Gastroesophageal sphincter (tissue), 4 donors: ENCODE measurements at regions not wholly inside any gene's neighbourhood (a gene's known extent, or its start where the extent isn't known, plus 50 kb on each side); places are given as distances from the start of the nearest gene placed in this dataset.

ENCODE experiments used
- ATAC-seq: fragments of 150-250 bp; one replicate; pipeline ENCODE4 v1.9.1; 2016; ENCODE audit warnings: mild to moderate bottlenecking, moderate library complexity
- H3K27ac ChIP-seq, 4 donors: fragments of 200-600 bp; sonication (generic) in 3 of 4; 1 replicate in 3 of 4; 2 replicates in 1 of 4; pipeline ENCODE4 v1.5.1; 2016 to 2019
- H3K27me3 ChIP-seq: fragments of 200-600 bp; sonication (generic); one replicate; pipeline ENCODE4 v1.5.1; 2019
- H3K36me3 ChIP-seq, 2 donors: fragments of 200-600 bp; sonication (generic); one replicate each; pipeline ENCODE4 v1.5.1; 2019; ENCODE audit warnings: control low read depth in 1 of 2
- H3K4me1 ChIP-seq, 3 donors: fragments of 200-600 bp; sonication (generic); 1 replicate in 2 of 3; 2 replicates in 1 of 3; pipeline ENCODE4 v1.5.1; 2016 to 2019; ENCODE audit warnings: control low read depth in 2 of 3
- H3K4me3 ChIP-seq, 2 donors: fragments of 200-600 bp; sonication (generic); one replicate each; pipeline ENCODE4 v1.5.1; 2019; ENCODE audit warnings: mild to moderate bottlenecking in 1 of 2, moderate library complexity in 1 of 2
- H3K9me3 ChIP-seq, 3 donors: fragments of 200-600 bp; sonication (generic); one replicate each; pipeline ENCODE4 v1.5.1; 2017 to 2019; ENCODE audit warnings: control low read depth in 2 of 3
- EP300 ChIP-seq: sonication (generic); formaldehyde crosslinking; IDR thresholded peaks from one replicate; pipeline ENCODE4 v1.6.1; 2017; ENCODE audit warnings: antibody characterized with exemption, mild to moderate bottlenecking
- POLR2A ChIP-seq, 2 donors: fragments of 450-650 bp; IDR thresholded peaks; one replicate each; pipeline ENCODE4 v1.6.1; 2017; ENCODE audit warnings: antibody characterized with exemption in 2 of 2, mild to moderate bottlenecking in 2 of 2, moderate library complexity in 1 of 2
- POLR2AphosphoS5 ChIP-seq: sonication (generic); formaldehyde crosslinking; IDR thresholded peaks from one replicate; pipeline ENCODE4 v1.6.1; 2017; ENCODE audit warnings: antibody characterized with exemption
- WGBS, 2 donors: methylation state at CpG; one replicate each; pipeline ENCODE4 v1.1.5; 2018; ENCODE audit warnings: low coverage in 1 of 2; 5-methylcytosine and 5-hydroxymethylcytosine counted together
- TF ChIP-seq, protein P1 (sequence below), 4 experiments: fragments of 200-600 bp in 2 of 4; fragments of 450-650 bp in 2 of 4; sonication (generic) in 1 of 4; IDR thresholded peaks; one replicate each; pipeline ENCODE4 v1.5.1; 2017 to 2019; ENCODE audit warnings: antibody characterized with exemption in 4 of 4, mild to moderate bottlenecking in 2 of 4, moderate library complexity in 2 of 4

DNA sequence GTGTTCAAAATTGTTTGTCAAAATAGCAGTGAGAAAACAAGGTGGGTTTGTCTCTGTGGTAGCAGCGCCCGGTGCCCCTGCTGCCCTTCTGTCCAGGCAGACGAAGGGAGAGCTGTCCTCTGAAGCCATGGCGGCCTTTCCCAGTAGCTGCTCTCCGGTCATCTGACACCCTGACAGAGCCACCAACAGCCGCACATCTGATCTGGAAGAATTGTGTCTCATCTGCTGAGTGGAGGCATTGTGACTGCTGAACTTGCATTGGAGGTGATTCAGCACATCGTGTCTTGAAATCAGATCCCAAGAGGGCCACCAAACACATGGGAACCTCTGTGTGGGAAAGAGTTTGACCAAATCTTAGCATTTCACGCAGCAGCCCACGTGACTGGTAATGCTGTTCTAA is 337.6 kb upstream of the IRX1 start:
- ATAC-seq: no peak
- TF ChIP-seq, protein P1, sequence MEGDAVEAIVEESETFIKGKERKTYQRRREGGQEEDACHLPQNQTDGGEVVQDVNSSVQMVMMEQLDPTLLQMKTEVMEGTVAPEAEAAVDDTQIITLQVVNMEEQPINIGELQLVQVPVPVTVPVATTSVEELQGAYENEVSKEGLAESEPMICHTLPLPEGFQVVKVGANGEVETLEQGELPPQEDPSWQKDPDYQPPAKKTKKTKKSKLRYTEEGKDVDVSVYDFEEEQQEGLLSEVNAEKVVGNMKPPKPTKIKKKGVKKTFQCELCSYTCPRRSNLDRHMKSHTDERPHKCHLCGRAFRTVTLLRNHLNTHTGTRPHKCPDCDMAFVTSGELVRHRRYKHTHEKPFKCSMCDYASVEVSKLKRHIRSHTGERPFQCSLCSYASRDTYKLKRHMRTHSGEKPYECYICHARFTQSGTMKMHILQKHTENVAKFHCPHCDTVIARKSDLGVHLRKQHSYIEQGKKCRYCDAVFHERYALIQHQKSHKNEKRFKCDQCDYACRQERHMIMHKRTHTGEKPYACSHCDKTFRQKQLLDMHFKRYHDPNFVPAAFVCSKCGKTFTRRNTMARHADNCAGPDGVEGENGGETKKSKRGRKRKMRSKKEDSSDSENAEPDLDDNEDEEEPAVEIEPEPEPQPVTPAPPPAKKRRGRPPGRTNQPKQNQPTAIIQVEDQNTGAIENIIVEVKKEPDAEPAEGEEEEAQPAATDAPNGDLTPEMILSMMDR (IDR thresholded peaks at IDR 0.05): no peak
- no peak for TF ChIP-seq EP300
- TF ChIP-seq POLR2AphosphoS5: no peak
- TF ChIP-seq POLR2A (IDR thresholded peaks at IDR 0.05): no peak
- no peaks in the 10 kb centered on the region for H3K36me3 ChIP-seq
- 84% methylated on average over 3 of the region's 9 CpGs; no CpG with 5 or more reads in 1 of the 2 donors for WGBS, 2 donors
- no peaks in the 10 kb centered on the region for H3K9me3 ChIP-seq
- no peaks in the 10 kb centered on the region for H3K4me1 ChIP-seq
- H3K27ac ChIP-seq: no peak overlapping the region
- H3K4me3 ChIP-seq: no peak overlapping the region
- H3K27me3 ChIP-seq: peaks cover 7% of the 10 kb centered on the region

DNA sequence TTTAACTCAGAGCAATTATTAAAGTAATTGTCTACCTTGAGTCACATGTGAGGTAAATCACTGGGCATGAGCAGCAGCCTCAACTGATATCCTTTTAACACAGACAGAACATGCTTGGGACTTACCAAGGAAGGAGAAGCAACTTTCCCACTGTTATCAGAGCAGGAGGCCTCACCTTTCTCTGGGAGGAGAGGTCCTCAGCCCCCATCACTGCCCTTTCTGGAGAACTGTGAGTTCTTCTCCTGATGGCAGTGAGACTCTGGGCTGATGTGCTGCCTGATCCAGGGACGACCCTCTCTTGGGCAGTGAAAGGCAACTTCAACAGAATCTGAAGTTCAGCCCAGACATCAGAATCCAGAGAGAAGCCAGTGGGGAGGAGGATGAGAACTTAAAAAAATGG is 343.4 kb upstream of the IRX1 start:
- no peaks in the 10 kb centered on the region for H3K9me3 ChIP-seq
- peaks cover 13% of the 10 kb centered on the region for H3K27me3 ChIP-seq
- H3K27ac ChIP-seq: no peak overlapping the region
- no peak for ATAC-seq
- no peak for TF ChIP-seq EP300
- TF ChIP-seq, protein P1 (IDR thresholded peaks at IDR 0.05): no peak
- TF ChIP-seq POLR2AphosphoS5: no peak
- TF ChIP-seq POLR2A (IDR thresholded peaks at IDR 0.05): no peak
- H3K4me3 ChIP-seq: no peak overlapping the region
- 50% methylated on average over 1 of the region's 1 CpG; no CpG with 5 or more reads in 1 of the 2 donors for WGBS, 2 donors
- H3K36me3 ChIP-seq: no peaks in the 10 kb centered on the region
- H3K4me1 ChIP-seq: no peaks in the 10 kb centered on the region

DNA sequence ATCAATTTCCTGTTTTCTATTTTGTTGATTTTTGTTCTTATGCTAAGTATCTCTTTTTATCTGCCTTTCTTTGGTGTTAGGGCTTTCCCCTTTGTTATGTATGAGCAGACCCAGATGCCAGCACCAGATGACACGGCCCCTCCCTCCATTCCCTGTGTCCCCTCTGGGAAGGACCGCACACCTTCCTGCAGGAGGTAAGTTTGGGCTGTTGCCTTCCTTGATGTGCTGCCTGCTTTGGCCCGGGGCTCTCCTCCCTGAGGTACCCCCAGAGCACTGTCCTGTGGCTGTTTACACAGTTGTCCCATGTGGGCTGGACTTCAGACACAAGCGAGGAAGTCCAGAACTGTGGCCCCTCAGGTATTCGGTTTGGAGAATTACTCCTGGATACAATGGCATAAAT is 343.8 kb upstream of the IRX1 start:
- Histone ChIP-seq H3K9me3 (no peaks in the 10 kb centered on the region), H3K4me1 (no peaks in the 10 kb centered on the region), H3K4me3 (no peak overlapping the region), H3K27ac (no peak overlapping the region), H3K27me3 (peaks cover 13% of the 10 kb centered on the region), H3K36me3 (no peaks in the 10 kb centered on the region)
- ATAC-seq: no peak
- no peak for TF ChIP-seq POLR2A (IDR thresholded peaks at IDR 0.05)
- TF ChIP-seq EP300: no peak
- TF ChIP-seq, protein P1 (IDR thresholded peaks at IDR 0.05): no peak
- no peak for TF ChIP-seq POLR2AphosphoS5
- WGBS, 2 donors: 0 to 25% methylated on average over 1 to 2 of the region's 5 CpGs

DNA sequence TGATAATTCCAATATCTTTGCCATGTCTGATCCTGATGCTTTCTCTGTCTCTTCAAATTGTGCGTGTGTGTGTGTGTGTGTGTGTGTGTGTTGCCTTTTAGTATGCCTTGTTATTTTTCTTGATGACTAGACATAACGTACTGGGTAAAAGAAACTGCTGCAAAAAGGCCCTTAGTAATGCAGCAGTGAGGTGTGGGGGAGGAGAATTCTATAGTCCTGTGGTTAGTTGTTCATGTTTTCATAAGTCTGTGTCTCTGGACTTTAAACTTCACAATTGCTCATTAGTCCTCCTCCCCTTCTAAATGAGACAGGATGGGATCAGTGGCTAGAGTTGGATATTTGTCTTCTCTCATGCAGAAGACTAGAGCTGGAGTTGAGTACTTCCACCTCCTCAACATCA is 346.2 kb upstream of the IRX1 start:
- no peak overlapping the region for H3K4me3 ChIP-seq
- peaks cover 0 to 8% (median 0%) of the 10 kb centered on the region in 3 donors for H3K9me3 ChIP-seq
- ATAC-seq: no peak
- no peaks in the 10 kb centered on the region for H3K36me3 ChIP-seq
- TF ChIP-seq EP300 (no peak), POLR2A (IDR thresholded peaks at IDR 0.05) (no peak), POLR2AphosphoS5 (no peak)
- TF ChIP-seq, protein P1 (IDR thresholded peaks at IDR 0.05): no peak
- no peaks in the 10 kb centered on the region for H3K4me1 ChIP-seq
- no peak overlapping the region for H3K27ac ChIP-seq
- H3K27me3 ChIP-seq: peaks cover 13% of the 10 kb centered on the region
- 86% methylated on average over 2 of the region's 2 CpGs; no CpG with 5 or more reads in 1 of the 2 donors for WGBS, 2 donors

DNA sequence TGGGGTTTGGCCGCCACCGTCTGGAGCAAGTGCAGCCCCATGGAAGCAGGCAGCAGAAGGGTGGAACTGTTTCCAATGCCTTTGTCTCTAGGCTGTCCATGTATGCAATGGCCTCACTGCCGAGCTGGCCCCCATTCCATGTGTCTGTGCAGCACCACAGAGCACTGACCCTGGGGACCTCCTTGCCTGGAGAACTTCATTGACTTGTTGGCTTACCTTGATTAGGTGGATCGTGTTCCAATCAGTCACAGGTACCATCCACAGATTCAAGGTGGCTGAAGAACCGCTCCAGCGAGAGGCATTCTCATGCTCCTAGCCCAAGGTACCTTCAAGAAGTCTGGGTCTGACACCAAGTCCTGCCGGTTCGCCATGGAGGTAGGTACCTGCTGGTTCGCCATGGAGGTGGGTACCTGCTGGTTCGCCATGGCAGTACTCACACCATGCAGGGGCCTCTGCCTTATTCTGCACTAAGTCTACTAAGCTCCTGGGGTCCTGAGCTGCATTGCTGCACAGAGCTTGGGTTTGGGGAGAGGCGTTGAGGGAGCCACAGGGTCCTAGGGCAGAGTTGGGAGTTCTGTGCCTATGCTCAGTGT is 358.3 kb upstream of the IRX1 start:
- no CpG with 5 or more reads among the region's 11 CpGs for WGBS, 2 donors
- Histone ChIP-seq H3K4me1 (no peaks in the 10 kb centered on the region), H3K4me3 (no peak overlapping the region), H3K27me3 (peaks cover 6% of the 10 kb centered on the region), H3K27ac (no peak overlapping the region), H3K9me3 (peaks cover 0 to 32% (median 0%) of the 10 kb centered on the region in 3 donors), H3K36me3 (no peaks in the 10 kb centered on the region)
- TF ChIP-seq, protein P1 (IDR thresholded peaks at IDR 0.05): no peak
- no peak for ATAC-seq
